Kidney (tissue), 13 donors: ENCODE measurements at regions not wholly inside any gene's neighbourhood (a gene's known extent, or its start where the extent isn't known, plus 50 kb on each side); places are given as distances from the start of the nearest gene placed in this dataset.

Experiments used
- DNase-seq, 5 donors: peaks; one replicate each; pipeline ENCODE4 v3.0.0-alpha.2; 2013 to 2020
- FAIRE-seq: peaks from 2 replicates; lab custom pipeline; 2012; peaks lifted over from hg19 to GRCh38; lab: Jason Lieb, UNC
- H3K27ac ChIP-seq, 2 donors: one replicate each; pipeline ENCODE4 v1.7.0; 2013; ENCODE audit warnings: low read depth in 2 of 2, low read length in 2 of 2, inconsistent platforms in 1 of 2
- H3K27me3 ChIP-seq: one replicate; pipeline ENCODE4 v1.7.1; 2013; ENCODE audit warnings: low read length, inconsistent platforms; ENCODE audit not compliant: control insufficient read depth, insufficient read depth
- H3K36me3 ChIP-seq, 3 donors: one replicate each; pipeline versions ENCODE4 v1.7.0 to v1.7.1; 2013; ENCODE audit warnings: low read length in 3 of 3, control low read depth in 1 of 3, inconsistent platforms in 1 of 3; ENCODE audit not compliant: insufficient read depth in 3 of 3, control insufficient read depth in 2 of 3
- H3K4me1 ChIP-seq, 3 donors: one replicate each; pipeline versions ENCODE4 v1.7.0 to v1.7.1; 2013; ENCODE audit warnings: low read length in 3 of 3, inconsistent platforms in 1 of 3, low read depth in 1 of 3; ENCODE audit not compliant: control insufficient read depth in 2 of 3, insufficient read depth in 2 of 3
- H3K4me3 ChIP-seq, 3 donors: one replicate each; pipeline versions ENCODE4 v1.7.0 to v1.8.1; 2013; ENCODE audit warnings: low read length in 3 of 3, control low read depth in 1 of 3, inconsistent platforms in 1 of 3
- H3K9ac ChIP-seq, 3 donors: one replicate each; pipeline versions ENCODE4 v1.7.0 to v1.7.1; 2013; ENCODE audit warnings: low read length in 3 of 3, control low read depth in 1 of 3, inconsistent platforms in 1 of 3
- H3K9me3 ChIP-seq, 3 donors: one replicate each; pipeline versions ENCODE4 v1.7.0 to v1.7.1; 2013; ENCODE audit warnings: low read length in 3 of 3, control low read depth in 1 of 3, inconsistent platforms in 1 of 3; ENCODE audit not compliant: control insufficient read depth in 2 of 3, insufficient read depth in 1 of 3
- CTCF ChIP-seq: IDR thresholded peaks from 3 replicates; pipeline ENCODE4 v1.5.1; 2012; ENCODE audit warnings: mild to moderate bottlenecking, moderate library complexity, borderline replicate concordance; ENCODE audit not compliant: insufficient read depth; ENCODE audit errors: extremely low read depth
- intact Hi-C: fragments of 100-400 bp; cut with DNase I; formaldehyde crosslinking; loops from one replicate; pipeline ENCODE4 v1.11.1; 2022
- donor health status: control.
- donor health status: control.
- donor health status: control.
- donor health status: control.
- donor health status: control.
- donor health status: DM: yes; HTN: yes; CAD: no.
- donor health status: Normal renal cell carcinoma (clear cell type).

DNA sequence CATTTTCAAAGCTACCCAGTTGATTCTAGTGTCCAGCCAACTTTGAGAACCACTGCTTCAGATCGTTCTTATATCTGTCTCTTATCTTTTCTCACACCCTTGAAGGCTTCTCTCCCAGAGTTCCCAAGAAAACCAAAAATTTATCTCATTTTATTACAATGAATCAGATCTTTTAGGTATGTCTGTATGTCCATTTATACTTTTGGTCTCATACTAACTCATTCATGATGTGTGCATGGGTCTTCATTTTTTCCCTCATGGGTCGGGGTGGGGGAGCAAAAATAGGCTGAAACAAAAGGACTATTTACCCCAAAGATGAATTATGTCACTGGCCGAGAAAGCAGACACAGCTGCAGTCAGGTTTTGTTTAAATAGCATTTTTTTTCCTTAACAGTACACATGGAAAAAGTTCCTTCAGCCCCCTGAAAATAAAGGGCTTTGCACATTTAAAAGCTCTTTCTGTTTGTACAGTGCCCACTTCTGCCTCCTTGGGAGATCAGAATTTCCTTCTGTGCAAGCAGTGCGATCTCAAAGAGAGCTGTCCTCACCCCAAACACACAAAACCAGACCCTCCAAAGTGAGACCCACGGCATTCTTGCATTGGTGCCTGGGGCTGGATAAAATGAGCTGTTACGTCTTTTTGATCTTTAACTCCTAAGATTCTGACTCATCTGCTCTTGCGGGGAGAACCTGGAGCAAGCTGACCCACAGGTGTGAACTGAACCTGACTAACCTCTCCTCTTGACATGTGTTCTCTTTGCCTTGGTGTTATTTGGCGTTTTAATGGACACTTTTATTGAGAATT, 251.2 kb upstream of the ELAC2 start:
- no peaks in the 10 kb centered on the region for H3K27me3 ChIP-seq
- H3K9ac ChIP-seq, result no peak overlapping the region
- no peak overlapping the region for H3K27ac ChIP-seq
- no peak for TF ChIP-seq CTCF
- intact Hi-C loops, result no loop called here
- DNase-seq, result no peak
- FAIRE-seq, result no peak
- no peaks in the 10 kb centered on the region for H3K36me3 ChIP-seq
- H3K4me1 ChIP-seq, result no peaks in the 10 kb centered on the region
- no peak overlapping the region for H3K4me3 ChIP-seq
- H3K9me3 ChIP-seq, result no peaks in the 10 kb centered on the region

DNA sequence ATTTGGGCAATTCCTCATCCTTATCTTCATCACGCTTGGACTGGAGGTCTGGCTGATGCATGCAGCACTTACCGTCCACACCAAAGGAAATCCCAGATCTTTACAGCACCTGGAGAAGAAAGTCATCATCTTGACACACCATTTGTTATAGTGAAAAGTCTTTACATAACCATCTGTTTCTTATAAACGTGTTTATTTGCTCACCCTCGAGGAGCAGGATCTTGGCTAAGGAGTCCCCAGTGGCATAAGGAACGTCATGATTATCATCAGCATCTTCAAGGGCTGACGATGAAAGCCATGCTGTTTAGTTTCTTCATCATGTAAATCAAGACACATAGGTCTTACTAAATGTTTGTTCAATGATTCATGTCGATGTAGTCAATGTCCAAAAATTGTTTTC, 248.8 kb upstream of the ELAC2 start:
- TF ChIP-seq CTCF, result no peak
- Histone ChIP-seq H3K27ac (no peak overlapping the region), H3K4me1 (no peaks in the 10 kb centered on the region), H3K36me3 (no peaks in the 10 kb centered on the region), H3K9ac (no peak overlapping the region), H3K9me3 (no peaks in the 10 kb centered on the region), H3K4me3 (no peak overlapping the region), H3K27me3 (no peaks in the 10 kb centered on the region)
- FAIRE-seq (no peak), DNase-seq (no peak)
- intact Hi-C loops, result no loop called here

GRCh38 chr17:13265311-13265710, 247.5 kb upstream of the ELAC2 start:
- Histone ChIP-seq H3K27me3 (no peaks in the 10 kb centered on the region), H3K4me1 (no peaks in the 10 kb centered on the region), H3K27ac (no peak overlapping the region), H3K9ac (no peak overlapping the region), H3K36me3 (no peaks in the 10 kb centered on the region), H3K4me3 (no peak overlapping the region), H3K9me3 (no peaks in the 10 kb centered on the region)
- intact Hi-C loops, result no loop called here
- TF ChIP-seq CTCF, result no peak
- DNase-seq (no peak), FAIRE-seq (no peak)
